Activated CD4-positive, alpha-beta T cell treated with anti-CD3 and anti-CD28 coated beads for 4 hours (primary cell): ENCODE measurements at regions not wholly inside any gene's neighbourhood (a gene's known extent, or its start where the extent isn't known, plus 50 kb on each side); places are given as distances from the start of the nearest gene placed in this dataset.
"Not testable (repeated sequence)": the region's sequence is repeated elsewhere in the genome, so short reads cannot be mapped to it uniquely, and the experiment has no call there.

Source experiments
- DNase-seq, 2 donors: peaks; one replicate each; pipeline ENCODE4 v3.0.0-alpha.2; 2020

GRCh38 chr14:56002342-56002741 is 115.9 kb upstream of the PELI2 start:
- DNase-seq: no peak

DNA sequence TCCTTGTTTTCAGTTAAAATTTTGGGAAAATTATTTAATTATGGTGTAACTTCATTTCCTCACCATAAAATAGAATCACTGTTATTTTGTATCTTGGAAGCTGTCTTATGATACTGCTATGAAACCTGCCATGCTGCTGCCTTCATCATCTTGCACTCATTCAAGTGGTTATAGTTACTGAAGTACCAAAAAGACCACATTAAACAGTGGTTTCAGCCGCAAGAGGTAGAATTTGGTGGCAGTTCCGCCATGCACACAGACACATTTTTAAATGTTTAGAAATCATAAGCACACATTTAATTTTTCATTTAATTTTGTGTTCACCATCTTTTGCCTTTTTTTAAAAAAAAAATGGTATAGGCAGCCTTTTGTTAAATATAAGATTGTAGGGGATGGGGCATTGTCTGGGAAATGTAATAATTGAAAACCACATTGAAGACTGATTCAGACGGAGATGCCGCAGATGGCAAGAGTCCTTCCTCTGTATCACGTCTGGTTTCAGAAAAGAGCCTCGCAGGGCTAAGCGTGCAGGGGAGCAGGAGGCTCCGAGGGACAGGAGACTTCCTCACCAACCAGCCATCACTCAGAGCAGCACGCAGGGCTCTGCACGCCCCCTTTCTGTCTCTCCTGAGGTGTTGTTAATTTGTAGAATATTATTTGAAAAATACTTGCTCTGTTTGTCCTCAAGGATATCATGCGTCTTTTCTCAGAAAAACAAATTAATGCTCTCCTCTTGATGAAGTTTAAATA is 115.2 kb upstream of the PELI2 start:
- DNase-seq: peak; percentile 3 to 9

DNA sequence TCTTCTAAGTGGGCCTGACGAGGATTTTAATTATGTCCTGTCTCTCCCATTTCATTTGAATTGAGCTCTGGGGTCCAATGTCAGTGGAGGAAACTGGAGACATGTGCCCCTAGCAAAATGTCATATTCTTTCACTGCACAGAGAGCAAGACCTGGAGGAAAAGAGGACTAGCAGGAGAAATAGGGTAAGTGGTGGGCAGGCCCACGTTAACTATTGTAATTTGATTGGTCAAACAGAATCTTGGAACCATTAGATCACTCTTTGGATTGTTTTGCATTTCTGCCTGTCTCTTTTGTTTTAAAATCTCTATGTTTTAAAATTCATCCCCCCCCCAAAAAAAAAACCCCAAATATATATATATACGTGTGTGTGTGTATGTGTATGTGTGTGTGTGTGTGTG is 113.9 kb upstream of the PELI2 start:
- no peak for DNase-seq

- peak; percentile 3 to 4 for DNase-seq
Observed at GRCh38 chr14:56004786-56005185, 113.4 kb upstream of the PELI2 start.

DNA sequence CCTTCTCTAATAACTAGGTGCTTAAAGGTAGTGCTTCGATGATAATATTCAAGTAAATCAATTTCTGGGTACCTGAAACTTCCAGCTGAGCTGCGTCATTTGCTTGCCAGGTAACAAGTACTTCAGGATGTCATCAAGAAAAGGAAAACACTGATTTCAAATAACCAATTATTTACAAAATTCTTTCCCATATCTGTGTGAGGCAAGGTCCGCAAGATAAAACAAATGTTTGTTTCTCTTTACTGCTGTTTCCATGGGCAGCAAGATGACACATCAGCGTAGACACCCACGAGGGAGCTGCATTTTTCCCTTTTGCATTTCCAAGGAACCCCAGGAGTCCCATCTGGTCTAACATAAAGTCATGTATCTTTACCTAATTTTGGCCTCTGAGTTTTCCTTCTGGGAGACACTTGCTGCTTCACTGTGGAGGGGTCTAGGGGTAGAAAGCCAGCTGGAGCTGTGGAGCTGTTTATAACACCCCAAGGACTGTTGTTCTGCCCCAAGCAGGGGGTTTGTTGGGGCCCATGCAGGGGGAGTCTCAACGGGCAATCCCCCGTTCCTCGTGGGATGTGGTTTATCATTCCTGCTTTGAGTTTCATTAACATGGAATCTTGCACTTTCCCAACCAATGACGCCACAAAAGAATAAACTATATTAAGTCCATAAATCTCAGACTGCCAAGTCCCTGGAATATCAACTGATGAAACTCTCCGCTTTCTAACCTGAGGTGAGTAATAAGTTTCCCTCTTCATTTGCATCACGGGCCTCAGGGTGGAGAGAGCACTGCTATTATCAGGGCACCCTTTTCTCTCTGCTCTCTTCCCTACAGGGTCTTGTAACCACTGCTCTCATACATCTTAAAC is 112.8 kb upstream of the PELI2 start:
- no peak for DNase-seq

DNA sequence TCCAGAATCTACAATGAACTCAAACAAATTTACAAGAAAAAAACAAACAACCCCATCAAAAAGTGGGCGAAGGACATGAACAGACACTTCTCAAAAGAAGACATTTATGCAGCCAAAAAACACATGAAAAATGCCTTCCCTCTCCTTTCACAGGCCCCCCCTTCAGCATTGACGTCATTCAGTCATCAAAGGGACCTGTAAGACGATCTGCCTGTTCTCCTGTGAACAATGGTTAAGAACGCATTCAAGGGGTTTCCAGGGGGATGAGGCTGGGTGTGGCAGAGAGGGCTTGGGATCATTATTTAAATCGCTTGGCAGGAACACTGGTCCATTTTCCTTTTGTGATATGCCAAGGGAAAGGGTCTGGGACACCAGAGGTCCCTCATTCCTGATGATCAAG is 110.7 kb upstream of the PELI2 start:
- not testable (repeated sequence) for DNase-seq

GRCh38 chr14:56008150-56008549 is 110.1 kb upstream of the PELI2 start:
- no peak for DNase-seq

DNA sequence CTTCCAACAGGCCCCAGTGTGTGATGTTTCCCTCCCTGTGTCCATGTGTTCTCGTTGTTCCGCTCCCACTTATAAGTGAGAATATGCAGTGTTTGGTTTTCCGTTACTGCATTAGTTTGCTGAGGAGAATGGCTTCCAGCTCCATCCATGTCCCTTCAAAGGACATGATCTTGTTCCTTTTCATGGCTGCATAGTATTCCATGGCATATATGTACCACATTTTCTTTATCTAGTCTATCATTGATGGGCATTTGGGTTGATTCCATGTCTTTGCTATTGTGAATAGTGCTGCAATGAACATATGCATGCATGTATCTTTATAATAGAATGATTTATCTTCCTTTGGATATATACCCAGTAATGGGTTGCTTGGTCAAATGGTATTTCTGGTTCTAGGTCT is 109.5 kb upstream of the PELI2 start:
- DNase-seq: not testable (repeated sequence)

- DNase-seq: no peak
Observed at GRCh38 chr14:56023661-56024081, 94.5 kb upstream of the PELI2 start.

- DNase-seq: no peak
Observed at GRCh38 chr14:56025191-56025590, 93.0 kb upstream of the PELI2 start.

DNA sequence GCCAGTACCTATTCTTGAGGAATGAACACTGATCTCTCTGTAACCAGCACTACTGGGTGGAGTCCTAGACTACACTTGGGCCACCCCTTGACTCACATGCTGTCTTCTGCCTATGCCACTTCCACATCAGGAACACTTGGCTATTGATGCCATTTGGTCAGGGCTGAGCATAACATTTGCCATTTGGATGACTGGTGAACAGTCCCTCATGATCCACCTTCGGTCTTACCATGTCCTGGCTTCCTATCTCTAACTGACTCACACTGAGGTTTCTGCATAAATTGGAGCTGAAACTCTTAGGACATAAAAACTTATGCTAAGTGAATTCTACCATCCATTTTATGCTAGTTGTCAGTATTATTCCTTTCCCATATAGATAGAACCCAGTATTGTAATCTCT is 91.7 kb upstream of the PELI2 start:
- no peak for DNase-seq

DNA sequence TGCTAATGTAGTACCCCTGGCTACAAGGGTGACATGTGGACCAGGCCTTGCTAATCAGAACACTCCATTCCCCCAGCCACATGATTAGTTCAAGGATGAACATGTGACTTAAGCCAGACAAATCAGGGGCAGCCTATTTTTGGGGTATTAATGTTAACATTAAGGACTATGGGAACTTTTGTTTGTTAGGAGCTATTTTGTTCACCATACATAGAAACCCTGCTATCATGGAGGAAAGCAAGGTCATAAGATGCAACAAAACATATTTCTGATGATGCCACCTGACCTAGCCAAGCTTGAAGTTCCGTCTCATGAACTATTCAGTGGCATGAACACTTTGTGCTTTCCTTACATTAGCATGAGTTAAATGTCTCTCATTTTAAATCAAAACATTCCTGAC is 90.8 kb upstream of the PELI2 start:
- DNase-seq: no peak

DNA sequence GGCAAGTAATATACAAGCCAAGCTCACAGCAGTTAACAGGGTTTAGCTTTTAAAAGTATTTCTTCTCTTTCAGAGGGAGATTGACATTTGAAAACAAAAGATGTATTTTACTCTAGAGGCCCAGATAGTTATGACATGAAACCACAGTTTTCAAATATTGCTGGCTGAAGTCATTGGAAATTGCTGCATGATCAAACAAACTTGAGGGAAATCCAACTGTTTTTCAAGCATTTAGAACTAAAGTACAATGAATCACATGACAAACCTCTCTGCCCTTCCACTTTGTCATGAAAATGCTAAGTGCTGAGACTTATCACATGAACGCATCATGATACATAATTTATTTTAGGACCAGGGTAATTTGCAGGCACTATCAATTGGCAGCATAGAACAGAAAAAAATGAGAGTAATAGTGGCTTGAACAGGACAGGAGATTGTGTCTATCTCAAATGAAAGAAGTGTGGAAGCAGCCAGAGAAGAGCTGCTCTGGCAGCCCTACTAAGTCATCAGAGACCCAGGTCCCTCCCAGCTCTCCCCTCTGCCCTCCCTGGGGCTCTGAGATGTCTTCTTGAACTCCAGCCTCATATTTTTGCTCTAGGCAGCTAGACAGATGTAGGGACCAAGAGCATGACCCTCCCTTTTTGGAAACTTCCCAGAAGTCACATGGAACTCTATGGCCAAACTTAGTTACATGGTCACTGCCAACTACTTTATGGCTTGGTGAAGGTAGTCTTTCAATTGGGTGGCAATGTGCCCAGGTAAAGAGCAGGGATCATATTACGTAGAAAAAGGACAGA is 90.1 kb upstream of the PELI2 start:
- DNase-seq: no peak

DNA sequence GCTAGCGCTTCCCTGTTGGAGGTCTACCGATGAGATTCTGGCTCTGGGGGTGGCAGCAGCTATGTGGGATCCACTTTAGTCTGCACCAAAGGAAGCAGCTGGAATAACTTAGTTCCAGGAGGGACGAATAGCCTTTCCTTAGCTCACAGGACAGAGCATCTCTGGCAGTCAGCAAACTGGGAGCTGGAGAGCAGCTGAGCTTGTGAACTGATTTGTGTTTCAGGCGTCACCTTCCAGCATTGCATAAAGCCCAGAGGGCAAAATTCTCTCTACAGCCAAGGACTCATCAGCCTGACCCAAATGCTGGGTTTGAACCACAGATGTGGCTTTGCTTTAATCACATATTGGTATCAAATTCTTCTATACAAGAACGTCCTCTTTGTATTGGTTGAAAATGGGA is 81.9 kb upstream of the PELI2 start:
- no peak for DNase-seq

GRCh38 chr14:56040121-56040520 is 78.1 kb upstream of the PELI2 start:
- no peak for DNase-seq

GRCh38 chr14:56044196-56044595 is 74.0 kb upstream of the PELI2 start:
- DNase-seq: no peak

DNA sequence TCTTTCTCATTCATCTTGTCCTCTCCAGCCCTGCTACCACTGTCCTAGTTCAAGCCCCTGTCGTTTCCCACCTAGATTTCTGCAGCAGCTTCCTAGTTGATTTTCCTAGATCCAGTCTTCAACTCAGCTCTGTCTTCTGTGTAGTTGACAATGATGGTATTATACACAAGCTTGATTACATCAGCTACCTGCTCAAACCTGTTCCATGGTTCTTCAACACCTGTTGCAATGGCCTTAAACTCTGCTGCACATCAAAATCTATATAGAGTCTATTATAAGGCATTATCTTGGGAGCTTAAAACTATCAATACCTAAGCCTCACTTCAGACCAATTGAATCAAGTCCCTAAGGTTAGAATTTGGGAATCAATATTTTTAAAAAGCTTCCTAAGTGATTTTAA is 71.7 kb upstream of the PELI2 start:
- no peak for DNase-seq

DNA sequence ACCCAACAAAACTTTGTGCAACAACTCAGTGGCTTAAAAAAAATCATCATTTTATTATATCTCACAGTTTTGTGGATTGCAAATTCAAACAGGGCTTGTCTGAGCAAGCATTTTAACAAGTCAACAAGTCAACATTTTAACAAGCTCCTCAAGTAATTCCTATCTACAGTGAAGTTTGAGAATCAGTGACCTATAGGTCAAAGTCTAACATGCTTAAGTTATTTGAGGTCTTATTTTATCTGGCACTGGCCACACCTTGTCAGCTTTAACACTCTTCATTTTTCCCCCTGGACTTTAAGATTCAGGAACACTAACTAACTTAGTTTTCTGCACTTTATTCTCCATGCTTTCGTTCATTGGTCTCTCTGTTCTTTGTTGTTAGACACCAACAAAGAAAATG is 71.2 kb upstream of the PELI2 start:
- DNase-seq: no peak

DNA sequence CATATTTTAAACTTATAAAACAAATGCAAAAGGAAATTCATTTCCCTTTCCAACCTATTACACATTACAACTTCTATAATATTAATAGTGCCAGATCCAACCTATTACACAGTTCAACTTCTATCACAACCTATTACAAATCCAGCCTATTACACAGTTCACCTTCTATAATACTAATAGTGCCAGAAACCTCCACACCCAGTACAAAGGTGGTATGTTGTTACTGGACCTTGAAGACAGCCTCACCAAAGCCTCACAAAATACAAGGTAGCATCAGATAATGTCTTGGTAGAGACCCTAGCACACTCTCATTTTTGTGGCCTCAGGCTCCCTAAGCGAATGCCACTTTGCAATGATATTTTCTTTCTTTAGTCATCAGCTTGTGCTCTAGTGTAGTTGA is 68.7 kb upstream of the PELI2 start:
- DNase-seq: no peak

DNA sequence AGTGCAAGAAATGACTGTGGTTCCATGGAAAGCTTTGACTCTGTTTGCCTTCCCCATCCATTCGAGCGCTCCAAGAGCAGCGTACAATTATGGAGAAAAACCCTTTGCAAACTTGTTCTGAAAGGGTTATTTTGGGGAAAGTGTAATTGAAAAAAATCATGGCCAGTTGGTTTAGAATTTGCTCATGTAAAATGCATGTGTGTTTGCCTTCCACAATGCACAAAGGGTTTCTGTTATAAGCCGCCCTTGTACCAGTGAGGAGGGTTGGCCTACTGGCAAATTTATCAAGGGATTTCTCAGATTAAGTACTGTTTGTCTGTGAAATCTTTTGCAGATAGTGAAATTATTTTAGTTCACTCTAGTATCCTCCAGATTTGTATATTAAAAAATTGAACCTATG is 62.7 kb upstream of the PELI2 start:
- no peak for DNase-seq

- DNase-seq: no peak
Observed at GRCh38 chr14:56056031-56056430, 62.2 kb upstream of the PELI2 start.

GRCh38 chr14:56057071-56057741 is 61.0 kb upstream of the PELI2 start:
- no peak for DNase-seq

DNA sequence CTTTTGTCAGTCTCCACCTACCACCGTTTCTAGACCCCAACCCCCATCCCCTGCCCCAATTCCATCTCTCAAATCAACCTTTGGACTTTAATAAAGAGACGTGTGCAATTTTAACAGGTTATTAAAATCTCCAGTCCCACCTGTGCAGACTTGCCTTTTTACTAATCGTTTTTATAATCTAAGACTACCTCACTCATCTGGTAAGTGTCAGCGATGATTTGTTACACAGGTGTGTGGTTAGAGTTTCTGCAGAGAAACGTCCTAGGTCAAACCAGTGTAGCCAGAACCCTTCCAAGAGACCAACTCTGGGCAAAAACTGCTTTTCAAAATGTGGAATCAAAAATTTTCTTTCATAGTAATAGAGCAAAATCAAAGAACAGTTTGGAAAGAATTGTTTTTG is 60.4 kb upstream of the PELI2 start:
- DNase-seq: no peak
